K562 (cell line): ENCODE measurements at regions not wholly inside any gene's neighbourhood (a gene's known extent, or its start where the extent isn't known, plus 50 kb on each side); places are given as distances from the start of the nearest gene placed in this dataset.

Experiments
- ATAC-seq: fragments of 200-7000 bp; cut with Tn5 transposase; 3 replicates; pipeline ENCODE4 v1.9.1; 2020; ENCODE audit warnings: moderate library complexity
- BruUV-seq: library from RNA; stranded (reverse); fragments of 400-500 nt; replicated peaks from 2 replicates; lab custom pipeline; 2021; lab: Mats Ljungman, UMichigan
- CTCF ChIA-PET: fragments of 300-600 bp; formaldehyde crosslinking; extraction: SDS; loops from one replicate; lab custom pipeline; 2021; ENCODE audit warnings: low intra/inter-chr PET ratio; lab: Yijun Ruan, JAX
- POLR2A ChIA-PET: fragments of 300-600, 350-650 bp; sonication (Branson Sonifier 250); formaldehyde crosslinking; extraction: SDS; loops from one replicate; lab custom pipeline; 2021; ENCODE audit warnings: antibody characterized with exemption, inconsistent platforms; lab: Yijun Ruan, JAX
- DNase-seq, 4 experiments: peaks; one replicate each; pipeline versions ENCODE4 v3.0.0 to v3.0.0-alpha.2; 2011 to 2018; ENCODE audit warnings: low spot score in 3 of 4, mixed read lengths in 3 of 4; ENCODE audit errors: extremely low read depth in 1 of 4
- FAIRE-seq: peaks from 2 replicates; lab custom pipeline; 2011; peaks lifted over from hg19 to GRCh38; lab: Jason Lieb, UNC
- H2AFZ ChIP-seq: 2 replicates; pipeline ENCODE4 v1.6.0; 2011; ENCODE audit warnings: low read depth, low read length, control low read depth, inconsistent platforms
- H3K27ac ChIP-seq: fragments of 200-600 bp; 3 replicates; pipeline ENCODE4 v1.8.0; 2011; ENCODE audit warnings: low read depth, mild to moderate bottlenecking, control low read depth, inconsistent platforms, low read length, moderate library complexity, mixed read lengths; ENCODE audit errors: extremely low read depth
- H3K27me3 ChIP-seq, 2 experiments: fragments of 300-600 bp in 1 of 2; 2 replicates in 1 of 2; 3 replicates in 1 of 2; pipeline versions ENCODE4 v1.6.0 to v1.8.0; 2011; ENCODE audit warnings: inconsistent platforms in 2 of 2, low read length in 2 of 2, mild to moderate bottlenecking in 1 of 2, mixed read lengths in 1 of 2, moderate library complexity in 1 of 2; ENCODE audit not compliant: control insufficient read depth in 2 of 2, insufficient read depth in 2 of 2
- H3K36me3 ChIP-seq: fragments of 300-600 bp; 3 replicates; pipeline ENCODE4 v1.8.0; 2011; ENCODE audit warnings: mild to moderate bottlenecking, low read length, inconsistent platforms; ENCODE audit not compliant: control insufficient read depth, insufficient read depth
- H3K4me1 ChIP-seq, 2 experiments: fragments of 200-600 bp in 1 of 2; replicated peaks in 1 of 2; 2 replicates in 1 of 2; 3 replicates in 1 of 2; pipeline versions ENCODE4 v1.5.1 to v1.8.0; 2011; ENCODE audit warnings: inconsistent platforms in 2 of 2, low read length in 2 of 2, mild to moderate bottlenecking in 1 of 2, mixed read lengths in 1 of 2, moderate library complexity in 1 of 2; ENCODE audit not compliant: control insufficient read depth in 2 of 2, insufficient read depth in 2 of 2
- H3K4me2 ChIP-seq: 2 replicates; pipeline ENCODE4 v1.6.1; 2011; ENCODE audit warnings: low read length, control low read depth, inconsistent platforms, mixed read lengths; ENCODE audit not compliant: insufficient read depth
- H3K4me3 ChIP-seq: fragments of 200-600 bp; sonication (generic), shearing (Covaris generic); 2 replicates; pipeline ENCODE4 v1.5.1; 2016; ENCODE audit warnings: control low read depth, inconsistent platforms
- H3K79me2 ChIP-seq: fragments of 200-600 bp; 3 replicates; pipeline ENCODE4 v1.8.0; 2011; ENCODE audit warnings: low read length, inconsistent platforms; ENCODE audit not compliant: control insufficient read depth, insufficient read depth
- H3K9ac ChIP-seq, 2 experiments: 2 replicates each; pipeline versions ENCODE4 v1.6.0 to v1.6.1; 2011; ENCODE audit warnings: low read depth in 2 of 2, low read length in 2 of 2, control low read depth in 1 of 2, inconsistent platforms in 1 of 2, mild to moderate bottlenecking in 1 of 2, mixed read lengths in 1 of 2; ENCODE audit not compliant: insufficient read depth in 1 of 2
- H3K9me1 ChIP-seq: one replicate; pipeline ENCODE4 v1.6.0; 2011; ENCODE audit warnings: inconsistent platforms, mild to moderate bottlenecking, low read length, moderate library complexity; ENCODE audit not compliant: control insufficient read depth, insufficient read depth
- H3K9me3 ChIP-seq: replicated peaks from 2 replicates; pipeline ENCODE4 v1.5.1; 2011; ENCODE audit warnings: low read depth, low read length, inconsistent platforms; ENCODE audit not compliant: control insufficient read depth, insufficient read depth
- H4K20me1 ChIP-seq: replicated peaks from 2 replicates; pipeline ENCODE4 v1.6.1; 2011; ENCODE audit warnings: low read length, inconsistent platforms, mixed read lengths; ENCODE audit not compliant: control insufficient read depth, insufficient read depth
- CTCF ChIP-seq, 3 experiments: IDR thresholded peaks in 2 of 3; conservative IDR thresholded peaks in 1 of 3; 2 replicates each; pipeline ENCODE4 v1.5.1; 2011 to 2012; ENCODE audit warnings: low read length in 3 of 3, mild to moderate bottlenecking in 3 of 3, control low read depth in 2 of 3, improper control_type of control experiment in 1 of 3, inconsistent platforms in 1 of 3, low read depth in 1 of 3, mixed read lengths in 1 of 3, moderate library complexity in 1 of 3; ENCODE audit not compliant: insufficient read depth in 2 of 3
- DEAF1 ChIP-seq: fragments of 450-650 bp; formaldehyde crosslinking; IDR thresholded peaks from 2 replicates; pipeline ENCODE4 v1.4.0; 2020; ENCODE audit warnings: mild to moderate bottlenecking, moderate library complexity
- KLF13 ChIP-seq: fragments of 450-650 bp; IDR thresholded peaks from 2 replicates; pipeline ENCODE4 v1.6.1; 2016; ENCODE audit warnings: missing genetic modification characterization, low read depth, mild to moderate bottlenecking, missing compliant biosample characterization, moderate library complexity, borderline replicate concordance
- MAFG ChIP-seq: fragments of 450-650 bp; conservative IDR thresholded peaks from 2 replicates; pipeline ENCODE4 v1.6.1; 2016; ENCODE audit warnings: missing genetic modification characterization, missing compliant biosample characterization
- RAD21 ChIP-seq, 2 experiments: fragments of 250-450 bp in 1 of 2; fragments of 450-650 bp in 1 of 2; sonication (Bioruptor Pico) in 1 of 2; formaldehyde crosslinking in 1 of 2; IDR thresholded peaks in 1 of 2; conservative IDR thresholded peaks in 1 of 2; 2 replicates each; pipeline versions ENCODE4 v1.4.0 to v1.8.0; 2020 to 2022; ENCODE audit warnings: mild to moderate bottlenecking in 2 of 2, moderate library complexity in 1 of 2
- SMC3 ChIP-seq: conservative IDR thresholded peaks from 2 replicates; pipeline ENCODE4 v1.6.1; 2011; ENCODE audit warnings: low read depth, low read length, improper control_type of control experiment; ENCODE audit not compliant: insufficient read depth
- SNRNP70 ChIP-seq: fragments of 200-400 bp; formaldehyde crosslinking; optimal IDR thresholded peaks from 2 replicates; pipeline ENCODE3; 2017; ENCODE audit warnings: low read depth, low read length
- ZHX1 ChIP-seq: fragments of 150-350 bp; conservative IDR thresholded peaks from 2 replicates; pipeline ENCODE4 v1.6.1; 2014; ENCODE audit warnings: low read length
- ZNF212 ChIP-seq: fragments of 450-650 bp; formaldehyde crosslinking; IDR thresholded peaks from 2 replicates; pipeline ENCODE4 v1.4.0; 2020; ENCODE audit warnings: mild to moderate bottlenecking
- ZNF311 ChIP-seq: fragments of 250-450 bp; sonication (Bioruptor Pico); IDR thresholded peaks from 2 replicates; pipeline ENCODE4 v1.4.0; 2020; ENCODE audit warnings: mild to moderate bottlenecking, moderate library complexity
- ZNF583 ChIP-seq: fragments of 250-450 bp; sonication (Bioruptor Pico); IDR thresholded peaks from 2 replicates; pipeline ENCODE4 v1.4.0; 2020
- WGBS: fragments of 100-300 bp; shearing (Covaris generic); methylation state at CpG from one replicate; pipeline ENCODE4 v1.1.6; 2016; ENCODE audit warnings: low coverage, mixed read lengths; ENCODE audit not compliant: insufficient coverage; ENCODE audit errors: missing lambda C conversion rate; 5-methylcytosine and 5-hydroxymethylcytosine counted together
- in situ Hi-C: fragments of 300-500 bp; cut with MboI; formaldehyde crosslinking; loops from 4 replicates; pipeline ENCODE4 v1.15.0; 2018; ENCODE audit warnings: inconsistent platforms, mixed read lengths
- intact Hi-C: fragments of 100-400 bp; cut with micrococcal nuclease; formaldehyde crosslinking; loops from 2 replicates; pipeline ENCODE4 v1.14.2; 2022
- TF ChIP-seq, protein P1 (sequence below): fragments of 250-450 bp; sonication (Bioruptor Pico); IDR thresholded peaks from 2 replicates; pipeline ENCODE4 v1.4.0; 2020; ENCODE audit warnings: borderline replicate concordance

DNA sequence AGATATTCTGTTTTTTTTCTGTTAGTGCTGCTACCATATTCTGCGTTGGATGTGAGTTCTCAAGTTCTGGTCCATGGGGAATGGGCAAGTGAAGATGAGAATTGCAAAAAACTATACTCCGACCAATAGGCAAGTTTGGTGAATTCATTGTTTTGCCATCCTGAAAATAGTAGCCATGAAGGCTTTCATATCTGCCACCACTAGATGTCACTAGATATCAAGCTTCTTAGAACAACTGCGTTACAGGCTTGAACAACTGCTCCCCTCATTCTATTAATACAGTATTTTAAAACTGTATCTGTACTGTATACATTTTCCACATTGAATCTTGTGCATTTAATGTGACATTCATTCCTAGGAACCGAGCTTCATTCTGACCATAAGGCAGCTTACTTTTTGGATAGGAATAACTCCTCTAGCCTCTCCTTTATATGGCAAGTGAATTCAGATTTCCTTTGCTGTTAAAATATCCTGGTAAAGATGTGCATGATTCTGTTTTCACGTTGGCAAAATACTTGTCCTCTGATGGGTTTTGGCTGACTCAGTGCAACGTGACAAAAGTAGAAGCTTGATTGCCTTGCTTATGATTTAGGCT is 163.6 kb downstream of the SREK1 start:
- H3K4me3 ChIP-seq = no peak overlapping the region
- DNase-seq = peak; percentile 49 to 68 (median 53)
- peaks cover 0 to 7% of the 10 kb centered on the region in 2 experiments; a peak in 1 of 5 replicates for H3K27me3 ChIP-seq
- POLR2A ChIA-PET = interaction anchor here (0.6 to 0.7 kb wide), 2 partner anchors 109 to 432 kb away, joined by 3 to 4 read pairs; no protein-coding TSS in a partner anchor
- H3K9me1 ChIP-seq = no peaks in the 10 kb centered on the region
- no peaks in the 10 kb centered on the region for H3K36me3 ChIP-seq
- peak; percentile 94 for ATAC-seq
- in situ Hi-C loops = loop anchor here (10.0 kb wide), 1 partner anchor 907 kb away; no protein-coding TSS in a partner anchor
- CTCF ChIA-PET = interaction anchor here (0.8 to 1.7 kb wide), 3 partner anchors 462 to 901 kb away, joined by 3 to 7 read pairs (median 3); no protein-coding TSS in a partner anchor
- H3K9ac ChIP-seq = no peak overlapping the region
- H3K4me2 ChIP-seq = no peak overlapping the region
- BruUV-seq = no TSS peak
- H3K27ac ChIP-seq = no peak overlapping the region
- H3K79me2 ChIP-seq = no peaks in the 10 kb centered on the region
- intact Hi-C loops = loop anchor here (2.0 to 10.0 kb wide), 9 partner anchors 69 to 901 kb away; no protein-coding TSS in a partner anchor
- no peaks in the 10 kb centered on the region; a peak in 2 of 5 replicates for H3K4me1 ChIP-seq
- H2AFZ ChIP-seq = no peak overlapping the region
- 0% methylated on average over 6 of the region's 6 CpGs for WGBS
- H4K20me1 ChIP-seq = no peaks in the 10 kb centered on the region
- peak; percentile 84 for FAIRE-seq
- H3K9me3 ChIP-seq = no peaks in the 10 kb centered on the region
- TF ChIP-seq MAFG (tag) = no peak
- peak; percentile 82 to 93 for TF ChIP-seq RAD21 (CRISPR knock-in tag; conservative IDR thresholded peaks at IDR 0.05 in 1 of 2, IDR thresholded peaks at IDR 0.05 in 1 of 2)
- TF ChIP-seq SNRNP70 = no peak
- TF ChIP-seq ZNF583 (CRISPR knock-in tag) = no peak
- TF ChIP-seq KLF13 (tag) = no peak
- TF ChIP-seq SMC3 = peak; percentile 58
- TF ChIP-seq, protein P1, sequence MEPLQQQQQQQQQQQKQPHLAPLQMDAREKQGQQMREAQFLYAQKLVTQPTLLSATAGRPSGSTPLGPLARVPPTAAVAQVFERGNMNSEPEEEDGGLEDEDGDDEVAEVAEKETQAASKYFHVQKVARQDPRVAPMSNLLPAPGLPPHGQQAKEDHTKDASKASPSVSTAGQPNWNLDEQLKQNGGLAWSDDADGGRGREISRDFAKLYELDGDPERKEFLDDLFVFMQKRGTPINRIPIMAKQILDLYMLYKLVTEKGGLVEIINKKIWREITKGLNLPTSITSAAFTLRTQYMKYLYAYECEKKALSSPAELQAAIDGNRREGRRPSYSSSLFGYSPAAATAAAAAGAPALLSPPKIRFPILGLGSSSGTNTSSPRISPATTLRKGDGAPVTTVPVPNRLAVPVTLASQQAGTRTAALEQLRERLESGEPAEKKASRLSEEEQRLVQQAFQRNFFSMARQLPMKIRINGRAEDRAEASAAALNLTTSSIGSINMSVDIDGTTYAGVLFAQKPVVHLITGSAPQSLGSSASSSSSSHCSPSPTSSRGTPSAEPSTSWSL (CRISPR knock-in tag) = no peak
- no peak for TF ChIP-seq ZHX1
- TF ChIP-seq DEAF1 (CRISPR knock-in tag) = peak; percentile 61
- no peak for TF ChIP-seq ZNF311 (CRISPR knock-in tag)
- TF ChIP-seq ZNF212 (CRISPR knock-in tag) = no peak
- TF ChIP-seq CTCF (IDR thresholded peaks at IDR 0.05 in 2 of 3, conservative IDR thresholded peaks at IDR 0.05 in 1 of 3; ENCODE audit: insufficient read depth in 2 of 3, low read depth in 1 of 3, low read length in 3 of 3) = peak; percentile 64 to 89 (median 75)
